ENCODE measurements at regions not wholly inside any gene's neighbourhood (a gene's known extent, or its start where the extent isn't known, plus 50 kb on each side); places are given as distances from the start of the nearest gene placed in this dataset.

DNA sequence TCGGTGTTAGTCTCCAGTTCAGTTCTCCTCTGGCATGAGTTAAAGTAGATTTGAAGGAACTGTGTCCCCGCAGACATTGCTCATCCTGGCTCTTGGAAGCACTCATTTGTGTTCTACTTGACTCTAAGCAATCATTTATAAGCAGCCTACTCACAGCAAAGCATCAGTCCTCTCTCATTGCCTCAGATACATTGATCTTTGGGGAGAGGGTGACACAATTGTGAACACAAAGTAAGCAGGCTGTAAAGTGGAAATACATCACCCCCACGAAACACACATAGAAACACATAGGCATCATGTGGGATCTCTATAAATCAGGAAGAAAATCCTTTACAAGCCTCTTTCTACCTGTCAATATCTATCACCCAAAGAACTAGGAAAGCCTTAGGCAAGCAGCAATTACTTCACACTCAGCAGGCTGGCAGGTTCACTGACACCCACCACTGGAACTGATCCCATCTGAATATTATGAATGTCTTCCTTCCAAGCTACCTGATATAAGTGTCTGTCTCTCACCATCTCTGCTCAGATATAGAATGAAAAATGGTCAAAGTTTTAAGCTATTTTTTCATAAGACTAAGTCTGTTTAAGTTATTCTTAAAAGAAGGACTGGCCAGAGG is 675.8 kb downstream of the HACE1 start:
- no peak for ATAC-seq

DNA sequence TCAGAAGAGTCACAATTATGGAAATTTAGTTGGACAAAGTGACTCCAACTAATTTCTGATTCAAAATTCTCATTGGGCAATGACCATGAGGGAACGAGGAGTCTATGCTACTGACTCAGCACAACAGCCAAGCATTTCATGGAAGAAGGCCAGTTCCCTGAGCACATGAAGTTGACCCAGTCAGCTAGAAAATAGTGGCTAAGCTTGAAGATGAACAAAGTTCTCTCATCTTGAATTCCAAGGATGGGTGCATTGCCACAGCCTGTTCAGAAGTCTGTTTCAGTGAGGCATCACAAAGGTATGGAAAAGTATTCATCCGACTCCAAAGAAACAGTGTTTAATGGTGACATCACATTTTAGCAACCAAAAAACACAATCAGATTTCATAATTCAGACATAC is 676.9 kb downstream of the HACE1 start:
- DNase-seq (no peak), ATAC-seq (no peak)
- intact Hi-C loops (cut with DNase I) = no loop called here

More for the DNA sequence above, 675.8 kb downstream of the HACE1 start:
- intact Hi-C loops (cut with DNase I) = no loop called here
- no peak for DNase-seq

DNA sequence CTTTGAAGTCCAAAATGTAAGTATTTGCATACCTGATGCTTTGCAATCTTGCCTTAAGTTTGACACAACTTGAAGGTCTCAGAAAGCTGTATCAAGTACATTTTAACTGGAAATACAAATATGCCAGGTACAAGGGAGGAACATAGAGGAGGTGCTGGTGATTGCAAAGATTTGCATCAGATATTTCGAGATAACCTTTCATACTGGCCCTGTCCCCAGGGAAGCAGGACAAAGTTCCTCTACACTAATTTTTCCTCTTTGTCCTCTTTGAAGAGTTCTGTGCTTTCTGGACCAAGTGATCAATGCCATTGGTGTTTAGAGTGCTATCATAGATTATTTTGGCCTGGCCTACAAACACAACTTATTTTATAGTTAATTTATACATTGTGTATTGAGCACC is 686.1 kb downstream of the HACE1 start:
- intact Hi-C loops (cut with DNase I) = no loop called here
- no peak for DNase-seq
- no peak for ATAC-seq

DNA sequence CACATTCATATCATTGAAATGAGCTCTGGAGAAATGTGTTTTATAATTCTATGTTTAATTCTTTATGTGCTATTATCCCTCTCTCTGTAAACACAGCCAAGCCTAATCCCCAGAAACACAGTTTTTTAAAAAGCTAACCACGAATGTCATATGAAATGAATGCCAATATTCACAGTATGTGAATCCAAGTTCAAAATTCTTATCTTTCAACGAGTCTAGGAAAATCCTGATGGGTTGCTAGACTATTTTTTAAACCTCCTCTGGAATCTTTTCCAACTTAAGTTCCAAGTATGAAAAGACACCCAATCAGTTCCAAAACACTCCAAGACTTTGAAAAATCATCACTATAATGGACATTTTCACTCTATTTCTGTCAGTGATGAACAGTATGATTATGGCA is 689.3 kb downstream of the HACE1 start:
- ATAC-seq = no peak
- DNase-seq = no peak
- intact Hi-C loops (cut with DNase I) = no loop called here

DNA sequence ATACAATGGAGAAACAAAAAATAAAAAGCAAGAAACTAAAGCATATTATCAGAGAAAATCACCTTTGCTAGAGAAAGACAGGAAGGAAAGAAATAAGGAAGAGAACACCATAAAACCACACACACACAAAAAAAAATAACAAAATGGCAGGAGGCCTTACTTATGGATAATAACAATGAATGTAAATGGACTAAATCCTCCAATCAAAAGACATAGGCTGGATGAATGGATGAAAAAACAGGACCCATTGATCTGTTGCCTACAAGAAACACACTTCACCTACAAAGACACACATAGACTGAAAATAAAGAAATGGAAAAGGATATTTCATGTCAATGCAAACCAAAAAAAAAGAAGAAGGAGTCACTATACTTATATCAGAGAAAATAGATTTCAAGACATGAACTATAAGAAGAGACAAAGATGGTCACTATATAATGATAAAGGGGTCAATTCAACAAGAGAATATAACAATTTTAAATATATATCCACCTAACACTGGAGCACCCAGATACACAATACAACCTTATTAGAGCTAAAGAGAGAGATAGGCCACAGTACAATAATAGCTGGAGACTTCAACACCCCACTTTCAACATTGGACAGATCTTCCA is 693.6 kb downstream of the HACE1 start:
- intact Hi-C loops (cut with DNase I) = no loop called here
- ATAC-seq (no peak), DNase-seq (no peak)

DNA sequence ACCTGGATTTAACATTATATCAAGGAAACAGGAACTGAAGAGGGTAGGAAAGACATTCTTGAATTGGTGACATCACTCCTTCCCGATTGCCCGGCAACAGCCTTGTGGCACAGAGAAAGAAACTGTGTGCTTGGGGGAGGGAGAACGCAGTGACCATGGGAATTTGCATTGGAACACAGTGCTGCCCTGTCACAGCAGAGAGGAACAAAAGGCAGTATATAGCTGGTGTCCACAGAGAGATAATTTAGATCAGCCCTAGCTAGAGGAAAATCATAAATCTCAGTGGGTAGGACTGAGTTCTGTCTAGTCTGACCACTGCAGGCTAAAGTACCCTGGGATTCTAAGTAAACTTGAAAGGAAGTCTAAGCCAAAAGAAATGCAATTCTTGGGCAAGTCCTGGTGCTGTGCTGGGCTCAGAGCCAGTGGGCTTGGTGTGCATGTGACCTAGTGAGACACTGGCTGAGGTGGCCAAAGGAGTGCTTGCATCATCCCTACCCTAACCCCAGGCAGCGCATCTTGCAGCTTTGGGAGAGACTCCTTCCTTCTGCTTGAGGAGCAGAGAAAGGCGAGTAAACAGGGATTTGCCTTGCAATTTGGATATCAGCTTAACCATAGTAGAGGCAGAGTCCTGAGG is 697.6 kb downstream of the HACE1 start:
- DNase-seq = no peak
- intact Hi-C loops (cut with DNase I) = no loop called here
- peak in 1 of 2 donors; percentile 57 for ATAC-seq

DNA sequence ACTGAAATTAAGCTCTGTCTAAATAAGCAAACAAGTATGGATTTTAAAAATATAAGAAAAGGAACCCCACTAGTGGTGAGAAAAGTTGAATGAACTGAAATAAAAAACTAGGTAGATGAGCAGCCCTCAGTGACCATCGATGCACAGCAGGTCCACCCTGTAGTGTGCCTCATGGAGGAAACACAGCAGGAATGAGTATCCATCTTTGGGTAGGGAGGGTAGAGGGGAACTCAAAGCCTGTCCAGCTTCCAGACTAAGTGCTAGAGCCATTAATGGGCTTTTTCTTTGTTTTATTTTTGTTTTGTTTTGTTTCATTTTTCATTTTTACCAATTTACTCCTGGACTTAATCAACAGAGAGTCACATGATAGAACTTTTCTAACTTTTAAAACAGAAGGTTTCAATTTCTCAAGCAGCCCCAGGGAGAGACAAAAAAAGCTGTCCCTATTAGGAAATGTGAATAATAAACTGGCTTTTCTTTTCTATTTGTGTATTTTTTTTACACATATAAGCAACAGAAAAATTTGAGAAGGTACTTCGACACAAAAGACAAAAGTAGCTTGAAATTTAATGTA is 700.6 kb downstream of the HACE1 start:
- no peak for DNase-seq
- intact Hi-C loops (cut with DNase I) = no loop called here
- ATAC-seq = no peak

DNA sequence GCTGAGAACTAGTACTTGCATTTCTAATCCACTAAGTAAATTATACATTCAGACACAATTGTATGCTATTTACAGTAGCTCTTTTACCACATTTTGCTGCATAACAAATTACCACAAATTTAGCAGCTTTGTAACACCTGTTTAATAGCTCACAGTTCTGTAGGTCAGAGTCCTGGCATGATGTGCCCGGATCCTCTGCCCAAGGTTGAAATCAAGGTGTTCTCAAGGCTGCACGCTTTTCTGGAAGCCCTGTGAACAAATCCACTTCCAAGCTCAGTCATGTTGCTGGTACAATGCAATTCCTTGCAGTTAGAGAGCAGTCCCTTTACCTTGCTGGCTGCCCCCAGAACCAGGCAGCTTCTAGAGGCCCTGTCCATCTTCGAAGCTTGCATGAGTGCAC is 716.0 kb downstream of the HACE1 start:
- ATAC-seq = no peak
- DNase-seq = no peak
- intact Hi-C loops (cut with DNase I) = no loop called here

DNA sequence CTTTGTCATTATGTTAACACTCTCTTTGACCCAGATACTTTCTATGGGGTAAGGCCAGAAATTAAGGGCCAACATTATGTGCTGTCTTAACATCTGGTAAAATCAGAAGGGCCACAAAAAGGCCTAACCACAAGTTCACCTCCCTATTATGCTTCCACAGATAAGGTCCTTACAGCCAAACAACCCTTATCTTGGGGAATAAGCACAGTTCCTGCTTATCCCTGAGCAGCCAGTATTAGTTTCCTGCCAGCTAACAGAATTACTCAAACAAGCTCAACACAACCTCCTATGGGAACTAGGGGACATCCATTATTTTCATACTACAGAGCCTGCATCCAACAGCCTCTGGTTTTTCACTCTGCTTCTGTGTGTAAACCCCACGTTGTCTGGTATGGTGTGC is 724.8 kb downstream of the HACE1 start:
- ATAC-seq (no peak), DNase-seq (no peak)
- intact Hi-C loops (cut with DNase I) = no loop called here

DNA sequence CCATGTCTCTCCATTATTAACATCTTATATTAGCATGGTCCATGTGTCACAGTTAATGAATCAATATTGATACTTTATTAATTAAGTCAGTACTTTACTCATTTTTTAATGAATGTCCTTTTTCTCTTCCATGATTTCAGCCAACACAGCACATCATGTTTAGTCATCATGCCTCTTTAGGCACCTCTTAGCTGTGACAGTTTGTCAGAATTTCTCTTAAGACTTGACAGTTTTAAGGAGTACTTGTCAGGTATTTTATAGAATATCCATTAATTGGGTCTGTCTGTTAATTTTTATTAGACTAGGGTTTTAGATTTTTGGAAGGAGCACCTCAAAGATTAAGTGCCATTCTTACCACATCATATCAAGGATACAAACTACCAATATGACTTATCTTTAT is 729.4 kb downstream of the HACE1 start:
- no peak for DNase-seq
- no peak for ATAC-seq
- intact Hi-C loops (cut with DNase I) = no loop called here

DNA sequence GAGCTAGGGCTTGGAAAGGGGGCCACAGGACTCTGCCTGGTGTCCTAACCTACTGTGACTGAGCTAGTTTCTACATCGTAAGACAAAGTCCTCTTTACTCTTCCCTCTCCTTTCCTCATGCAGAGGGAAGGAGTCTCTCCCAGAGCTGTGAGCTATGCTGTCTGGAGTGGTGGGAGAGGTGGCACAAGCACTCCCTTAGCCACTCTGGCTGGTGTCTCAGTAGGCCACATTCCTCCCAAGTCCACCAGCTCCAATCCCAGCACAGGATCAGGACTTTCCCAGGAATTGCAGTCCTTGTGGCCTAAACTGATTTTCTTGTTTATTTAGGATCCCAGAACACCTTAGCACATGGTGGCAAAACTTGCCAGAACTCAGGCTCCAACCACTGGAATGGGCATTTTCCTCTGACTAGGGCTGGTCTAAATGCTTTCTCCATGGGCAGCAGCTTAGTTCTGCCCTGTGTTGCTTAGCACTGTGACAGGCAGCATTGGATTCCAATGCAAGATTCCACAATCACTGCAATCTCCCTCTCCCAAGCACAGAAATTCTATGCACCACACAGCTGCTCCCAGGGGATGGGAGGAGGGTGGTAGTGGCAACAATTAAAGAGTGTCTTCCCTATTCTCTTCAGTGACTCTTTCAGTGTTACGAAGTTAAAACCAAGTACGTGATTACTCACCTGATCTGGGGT is 733.3 kb downstream of the HACE1 start:
- DNase-seq = no peak
- intact Hi-C loops (cut with DNase I) = no loop called here
- ATAC-seq = no peak

DNA sequence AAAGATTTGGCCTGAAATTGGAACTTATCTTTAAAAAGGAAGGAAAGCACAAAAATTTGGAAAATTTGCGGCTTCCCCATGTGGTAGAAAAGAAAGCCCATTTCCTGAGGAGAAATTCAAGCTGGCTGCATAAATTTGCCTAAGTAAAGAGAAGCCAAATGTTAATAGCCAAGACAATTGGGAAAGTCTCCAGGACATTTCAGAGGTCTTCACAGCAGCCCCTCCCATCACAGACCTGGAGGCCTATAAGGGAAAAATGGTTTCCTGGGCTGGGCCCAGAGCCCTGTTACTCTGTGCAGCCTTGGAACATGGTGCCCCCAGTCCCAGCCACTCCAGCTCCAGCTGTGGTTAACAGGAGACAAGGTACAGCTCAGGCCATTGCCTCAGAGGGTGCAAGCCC is 736.5 kb downstream of the HACE1 start:
- ATAC-seq = no peak
- DNase-seq = no peak
- intact Hi-C loops (cut with DNase I) = no loop called here

DNA sequence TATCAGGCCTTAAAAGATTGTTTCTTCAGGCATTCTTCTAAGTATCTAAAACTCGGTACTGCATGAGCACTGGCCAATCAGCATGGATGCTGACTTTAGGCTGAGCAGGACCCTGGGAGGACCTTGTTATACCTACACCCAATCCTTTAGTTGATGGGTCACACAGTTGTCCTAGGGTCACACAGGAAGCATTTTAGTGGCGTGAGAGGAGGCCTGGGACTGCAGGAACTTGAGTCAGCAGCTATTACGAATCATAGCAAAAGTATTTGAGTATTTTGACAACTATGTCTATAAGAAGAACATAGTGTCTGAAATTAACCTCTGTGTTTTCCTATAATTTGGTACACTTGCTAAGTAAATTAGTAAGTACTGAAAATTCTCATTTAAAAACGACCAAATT is 741.4 kb downstream of the HACE1 start:
- DNase-seq (no peak), ATAC-seq (no peak)
- intact Hi-C loops (cut with DNase I) = no loop called here

DNA sequence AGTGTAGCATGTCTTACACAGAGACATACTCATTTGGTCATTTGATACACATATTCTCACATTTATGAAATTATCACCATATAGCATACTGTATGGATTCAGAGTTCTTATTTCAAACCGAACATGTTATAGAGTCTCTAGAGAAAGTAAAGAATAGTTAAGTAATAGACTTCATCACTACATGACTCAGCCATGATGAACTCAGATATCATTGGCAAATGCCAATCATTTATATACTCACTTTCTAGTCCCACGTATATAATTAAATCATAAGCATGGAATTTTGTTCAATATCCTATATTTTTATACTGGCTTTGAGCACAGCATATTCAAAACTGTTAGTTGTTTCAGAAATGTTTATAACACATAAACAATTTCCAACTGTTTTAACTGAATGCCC is 749.9 kb downstream of the HACE1 start:
- intact Hi-C loops (cut with DNase I) = no loop called here
- ATAC-seq (no peak), DNase-seq (no peak)

DNA sequence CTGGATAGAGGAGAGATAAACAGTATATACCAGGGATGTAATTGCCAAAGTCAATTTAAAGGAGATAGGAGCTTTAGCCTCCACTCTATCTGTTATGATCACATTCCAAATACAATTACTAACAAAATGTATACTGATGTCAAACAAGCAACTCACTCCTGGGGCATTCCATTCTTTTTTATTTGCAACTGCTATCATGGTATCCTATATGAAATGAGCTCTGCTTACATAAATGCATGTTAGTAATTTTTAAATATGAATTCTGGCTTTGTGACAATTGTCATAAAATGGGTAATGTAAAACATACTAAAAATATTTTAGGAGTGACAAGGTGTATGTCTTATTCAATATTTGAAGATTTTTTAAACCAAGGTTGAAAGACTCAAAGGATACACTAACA is 751.1 kb downstream of the HACE1 start:
- DNase-seq = no peak
- ATAC-seq = no peak
- intact Hi-C loops (cut with DNase I) = no loop called here

DNA sequence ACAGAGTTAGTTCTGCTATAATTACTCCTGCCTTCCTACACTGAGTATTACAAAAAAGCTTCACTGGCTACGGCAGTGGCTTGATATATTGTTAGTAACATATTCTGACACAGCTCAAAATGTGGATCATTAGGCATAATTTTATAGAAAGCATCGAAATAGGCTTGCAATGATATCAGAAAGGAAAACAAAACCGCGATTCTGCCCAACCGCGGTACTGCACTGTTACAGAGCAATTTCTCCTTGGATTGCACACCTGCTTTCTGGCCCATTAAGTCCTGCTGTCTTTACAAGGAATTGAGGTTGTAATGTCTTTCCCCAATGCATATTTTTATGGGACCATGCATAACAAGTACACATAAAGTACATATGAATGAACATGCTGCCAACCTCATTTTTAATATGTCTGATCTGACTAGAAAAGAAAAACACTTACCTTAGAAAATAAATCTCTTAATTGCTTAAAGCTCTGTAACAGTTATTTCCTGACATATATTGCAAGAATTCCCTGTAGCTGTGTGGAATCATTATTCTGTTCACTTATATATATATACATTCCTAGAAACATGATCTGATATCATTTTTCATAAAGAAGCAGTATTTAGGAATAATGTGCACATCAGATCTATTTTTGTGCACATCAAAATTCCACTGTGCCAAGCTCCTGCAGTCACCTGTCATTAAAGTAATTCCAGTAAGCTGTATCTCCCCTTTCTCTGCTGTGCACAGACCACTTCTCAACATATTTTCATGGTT is 763.9 kb downstream of the HACE1 start:
- ATAC-seq (no peak), DNase-seq (no peak)
- intact Hi-C loops (cut with DNase I) = no loop called here

DNA sequence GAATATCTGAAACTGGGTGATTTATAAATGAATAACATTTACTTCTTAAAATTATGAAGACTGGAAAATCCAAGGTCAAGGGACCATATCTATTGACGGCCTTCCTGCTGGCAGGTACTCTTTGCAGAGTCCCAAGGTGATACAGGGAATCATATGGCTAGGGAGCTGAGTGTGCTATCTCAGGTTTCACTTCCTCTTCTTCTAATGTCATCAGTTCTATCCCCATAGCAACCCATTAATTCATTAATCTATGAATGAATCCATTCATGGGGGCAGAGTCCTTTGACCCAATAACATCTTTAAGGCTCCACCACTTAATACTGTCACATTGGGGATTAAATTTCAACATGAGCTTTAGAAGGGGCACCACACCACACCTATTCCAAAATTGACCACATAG is 772.0 kb downstream of the HACE1 start:
- ATAC-seq = no peak
- intact Hi-C loops (cut with DNase I) = no loop called here
- no peak for DNase-seq

DNA sequence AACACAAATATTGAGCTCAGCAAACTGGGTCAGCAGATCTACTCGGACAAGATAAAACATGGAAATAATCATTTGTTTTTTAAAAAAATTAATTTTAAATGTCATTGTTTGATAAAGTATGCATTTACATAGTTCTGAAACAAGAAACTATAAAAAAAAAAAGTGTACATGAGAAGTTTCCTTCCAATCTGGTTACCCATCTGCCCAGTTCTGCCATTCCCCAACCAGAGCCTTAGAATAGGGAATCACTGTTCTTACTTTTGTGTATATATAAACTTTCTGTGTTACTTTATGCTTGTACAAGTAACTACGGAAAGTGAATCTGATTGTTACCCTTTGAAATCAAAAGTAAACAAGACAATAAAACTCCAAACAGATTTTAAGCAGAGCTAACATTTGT is 791.4 kb downstream of the HACE1 start:
- intact Hi-C loops (cut with DNase I) = no loop called here
- DNase-seq = no peak
- ATAC-seq = no peak

DNA sequence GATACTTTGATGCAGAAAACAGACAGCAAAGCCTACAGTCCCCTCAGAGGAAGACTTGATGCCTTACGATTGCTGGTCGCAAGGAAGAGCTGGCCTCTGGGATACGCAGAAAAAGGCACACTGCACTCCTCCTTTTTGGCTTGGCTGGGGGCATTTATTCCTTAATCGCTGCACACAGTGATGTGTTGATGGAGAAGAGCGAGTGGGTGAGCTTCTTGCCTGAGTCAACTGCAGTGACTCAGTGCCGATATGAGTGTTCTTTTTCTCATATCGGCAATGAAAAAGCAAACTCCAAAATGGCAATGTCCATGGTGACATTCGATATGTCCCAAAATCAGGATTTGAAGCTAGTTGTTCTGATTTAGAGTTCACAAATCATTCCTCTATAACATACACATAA is 794.8 kb downstream of the HACE1 start:
- ATAC-seq (no peak), DNase-seq (no peak)
- intact Hi-C loops (cut with DNase I) = no loop called here

DNA sequence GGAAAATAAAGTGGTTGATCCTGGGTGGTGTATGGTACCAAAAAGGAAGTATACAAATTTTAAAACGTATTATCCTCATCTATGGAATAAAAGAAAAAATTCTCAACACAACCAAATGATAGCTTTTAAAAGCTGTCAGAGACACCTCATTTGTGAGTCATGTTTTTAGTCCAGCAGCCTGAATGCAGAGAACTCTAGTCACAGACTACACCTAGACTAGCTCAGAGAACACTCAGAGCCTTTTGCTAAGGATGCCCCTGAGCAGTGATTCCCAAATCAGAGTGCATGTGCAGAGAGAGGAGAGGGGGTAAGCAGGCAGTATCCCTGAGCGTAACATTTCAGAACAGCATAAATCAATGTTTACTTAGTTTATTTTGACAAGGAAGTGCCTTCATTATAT is 809.3 kb downstream of the HACE1 start:
- ATAC-seq = no peak
- no peak for DNase-seq
- intact Hi-C loops (cut with DNase I) = no loop called here

Data from left cardiac atrium (tissue), 4 donors.